ENCODE measurements at regions not wholly inside any gene's neighbourhood (a gene's known extent, or its start where the extent isn't known, plus 50 kb on each side); places are given as distances from the start of the nearest gene placed in this dataset.

- ChIA-PET POLR2A (no interaction called here), CTCF (no interaction called here)
- DNase-seq (ENCODE audit: extremely low spot score): no peak
- TF ChIP-seq FOXA1 (IDR thresholded peaks at IDR 0.05) (no peak), CTBP1 (IDR thresholded peaks at IDR 0.05; ENCODE audit: borderline replicate concordance) (no peak), HDGF (IDR thresholded peaks at IDR 0.05; ENCODE audit: borderline replicate concordance) (no peak), PKNOX1 (IDR thresholded peaks at IDR 0.05) (no peak), FOXK2 (IDR thresholded peaks at IDR 0.05) (no peak), LEF1 (IDR thresholded peaks at IDR 0.05; ENCODE audit: borderline replicate concordance) (no peak), TARDBP (IDR thresholded peaks at IDR 0.05) (no peak), FOXM1 (IDR thresholded peaks at IDR 0.05; ENCODE audit: borderline replicate concordance) (no peak), SP1 (IDR thresholded peaks at IDR 0.05) (no peak), ELF4 (IDR thresholded peaks at IDR 0.05) (no peak), ARNT (IDR thresholded peaks at IDR 0.05) (no peak), ZNF384 (IDR thresholded peaks at IDR 0.05) (no peak), SUZ12 (IDR thresholded peaks at IDR 0.05) (no peak), NFRKB (IDR thresholded peaks at IDR 0.05) (no peak), BHLHE40 (IDR thresholded peaks at IDR 0.05; ENCODE audit: borderline replicate concordance) (no peak), L3MBTL2 (conservative IDR thresholded peaks at IDR 0.05) (no peak)
Measured at GRCh38 chr11:101306721-101307120, 177.1 kb upstream of the PGR start.

GRCh38 chr11:101305496-101305895 lies 175.9 kb upstream of the PGR start:
- no peak for DNase-seq (ENCODE audit: extremely low spot score)
- POLR2A ChIA-PET: no interaction called here
- TF ChIP-seq CTBP1 (IDR thresholded peaks at IDR 0.05; ENCODE audit: borderline replicate concordance) (no peak), ZNF384 (IDR thresholded peaks at IDR 0.05) (no peak), LEF1 (IDR thresholded peaks at IDR 0.05; ENCODE audit: borderline replicate concordance) (no peak), PKNOX1 (IDR thresholded peaks at IDR 0.05) (no peak), HDGF (IDR thresholded peaks at IDR 0.05; ENCODE audit: borderline replicate concordance) (no peak), ELF4 (IDR thresholded peaks at IDR 0.05) (no peak), TARDBP (IDR thresholded peaks at IDR 0.05) (no peak), FOXA1 (IDR thresholded peaks at IDR 0.05) (no peak), FOXM1 (IDR thresholded peaks at IDR 0.05; ENCODE audit: borderline replicate concordance) (no peak), NFRKB (IDR thresholded peaks at IDR 0.05) (no peak), ARNT (IDR thresholded peaks at IDR 0.05) (no peak), FOXK2 (IDR thresholded peaks at IDR 0.05) (no peak), BHLHE40 (IDR thresholded peaks at IDR 0.05; ENCODE audit: borderline replicate concordance) (no peak)
- CTCF ChIA-PET: no interaction called here

GRCh38 chr11:101299210-101299609 lies 169.6 kb upstream of the PGR start:
- ChIA-PET POLR2A (no interaction called here), CTCF (no interaction called here)
- no peak for TF ChIP-seq ZNF384 (IDR thresholded peaks at IDR 0.05)
- no peak for TF ChIP-seq HDGF (IDR thresholded peaks at IDR 0.05; ENCODE audit: borderline replicate concordance)
- no peak for TF ChIP-seq BHLHE40 (IDR thresholded peaks at IDR 0.05; ENCODE audit: borderline replicate concordance)
- no peak for TF ChIP-seq L3MBTL2 (conservative IDR thresholded peaks at IDR 0.05)
- TF ChIP-seq FOXA1 (IDR thresholded peaks at IDR 0.05): no peak
- TF ChIP-seq SP1 (IDR thresholded peaks at IDR 0.05): no peak
- TF ChIP-seq ARNT (IDR thresholded peaks at IDR 0.05): no peak
- no peak for TF ChIP-seq PKNOX1 (IDR thresholded peaks at IDR 0.05)
- no peak for TF ChIP-seq SUZ12 (IDR thresholded peaks at IDR 0.05)
- TF ChIP-seq TARDBP (IDR thresholded peaks at IDR 0.05): no peak
- TF ChIP-seq FOXK2 (IDR thresholded peaks at IDR 0.05): no peak
- TF ChIP-seq NFRKB (IDR thresholded peaks at IDR 0.05): no peak
- TF ChIP-seq LEF1 (IDR thresholded peaks at IDR 0.05; ENCODE audit: borderline replicate concordance): no peak
- DNase-seq (ENCODE audit: extremely low spot score): no peak

- DNase-seq (ENCODE audit: extremely low spot score): no peak
- ChIA-PET CTCF (no interaction called here), POLR2A (no interaction called here)
- no peak for TF ChIP-seq FOXK2 (IDR thresholded peaks at IDR 0.05)
- TF ChIP-seq ARNT (IDR thresholded peaks at IDR 0.05): no peak
- no peak for TF ChIP-seq CTBP1 (IDR thresholded peaks at IDR 0.05; ENCODE audit: borderline replicate concordance)
- no peak for TF ChIP-seq LEF1 (IDR thresholded peaks at IDR 0.05; ENCODE audit: borderline replicate concordance)
- TF ChIP-seq TARDBP (IDR thresholded peaks at IDR 0.05): no peak
- no peak for TF ChIP-seq PKNOX1 (IDR thresholded peaks at IDR 0.05)
- TF ChIP-seq SP1 (IDR thresholded peaks at IDR 0.05): no peak
- TF ChIP-seq NFRKB (IDR thresholded peaks at IDR 0.05): no peak
- TF ChIP-seq L3MBTL2 (conservative IDR thresholded peaks at IDR 0.05): no peak
- no peak for TF ChIP-seq BHLHE40 (IDR thresholded peaks at IDR 0.05; ENCODE audit: borderline replicate concordance)
- no peak for TF ChIP-seq ZNF384 (IDR thresholded peaks at IDR 0.05)
- TF ChIP-seq FOXA1 (IDR thresholded peaks at IDR 0.05): no peak
- TF ChIP-seq FOXM1 (IDR thresholded peaks at IDR 0.05; ENCODE audit: borderline replicate concordance): no peak
- TF ChIP-seq SUZ12 (IDR thresholded peaks at IDR 0.05): no peak
Measured at GRCh38 chr11:101296896-101297295, 167.3 kb upstream of the PGR start.

- DNase-seq (ENCODE audit: extremely low spot score): no peak
- ChIA-PET CTCF (no interaction called here), POLR2A (no interaction called here)
- TF ChIP-seq HDGF (IDR thresholded peaks at IDR 0.05; ENCODE audit: borderline replicate concordance): no peak
- no peak for TF ChIP-seq PKNOX1 (IDR thresholded peaks at IDR 0.05)
- TF ChIP-seq FOXK2 (IDR thresholded peaks at IDR 0.05): no peak
- TF ChIP-seq LEF1 (IDR thresholded peaks at IDR 0.05; ENCODE audit: borderline replicate concordance): no peak
- TF ChIP-seq ARNT (IDR thresholded peaks at IDR 0.05): no peak
- TF ChIP-seq L3MBTL2 (conservative IDR thresholded peaks at IDR 0.05): no peak
- no peak for TF ChIP-seq FOXA1 (IDR thresholded peaks at IDR 0.05)
- no peak for TF ChIP-seq BHLHE40 (IDR thresholded peaks at IDR 0.05; ENCODE audit: borderline replicate concordance)
- TF ChIP-seq FOXM1 (IDR thresholded peaks at IDR 0.05; ENCODE audit: borderline replicate concordance): no peak
- no peak for TF ChIP-seq ELF4 (IDR thresholded peaks at IDR 0.05)
- TF ChIP-seq TARDBP (IDR thresholded peaks at IDR 0.05): no peak
- TF ChIP-seq CTBP1 (IDR thresholded peaks at IDR 0.05; ENCODE audit: borderline replicate concordance): no peak
- TF ChIP-seq SUZ12 (IDR thresholded peaks at IDR 0.05): no peak
Measured at GRCh38 chr11:101292661-101293240, 163.1 kb upstream of the PGR start.

Measured in HEK293T (cell line).